Endodermal cell (in vitro differentiated cells): ENCODE measurements at regions not wholly inside any gene's neighbourhood (a gene's known extent, or its start where the extent isn't known, plus 50 kb on each side); places are given as distances from the start of the nearest gene placed in this dataset.
"Not testable (repeated sequence)": the region's sequence is repeated elsewhere in the genome, so short reads cannot be mapped to it uniquely, and the experiment has no call there.

ENCODE experiments used
- DNase-seq: peaks from one replicate; pipeline ENCODE4 v3.0.0-alpha.2; 2017
- H3K27ac ChIP-seq: 2 replicates; pipeline ENCODE4 v1.5.1; 2013; ENCODE audit warnings: mild to moderate bottlenecking, low read depth, low read length, moderate library complexity
- H3K27me3 ChIP-seq: 2 replicates; pipeline ENCODE4 v1.6.1; 2013; ENCODE audit warnings: mild to moderate bottlenecking, low read length, moderate library complexity; ENCODE audit not compliant: insufficient read depth, control insufficient read depth, poor library complexity, severe bottlenecking
- H3K36me3 ChIP-seq: 2 replicates; pipeline ENCODE4 v1.7.0; 2013; ENCODE audit warnings: mild to moderate bottlenecking, low read length, moderate library complexity; ENCODE audit not compliant: control insufficient read depth, insufficient read depth
- H3K4me1 ChIP-seq: one replicate; pipeline ENCODE4 v1.7.0; 2013; ENCODE audit warnings: low read length; ENCODE audit not compliant: control insufficient read depth, insufficient read depth
- H3K4me3 ChIP-seq: 2 replicates; pipeline ENCODE4 v1.5.1; 2013; ENCODE audit warnings: mild to moderate bottlenecking, low read length, moderate library complexity
- H3K9ac ChIP-seq: 2 replicates; pipeline ENCODE4 v1.6.1; 2013; ENCODE audit warnings: mild to moderate bottlenecking, low read length, moderate library complexity; ENCODE audit not compliant: poor library complexity, severe bottlenecking; ENCODE audit errors: extremely low read depth
- H3K9me3 ChIP-seq: 2 replicates; pipeline ENCODE4 v1.6.1; 2013; ENCODE audit warnings: mild to moderate bottlenecking, low read length, moderate library complexity; ENCODE audit not compliant: control insufficient read depth
- H3K27ac Mint-ChIP-seq: 2 replicates; pipeline ENCODE4 v1.8.0; 2020; ENCODE audit warnings: mixed read lengths
- H3K27me3 Mint-ChIP-seq: 2 replicates; pipeline ENCODE4 v1.8.0; 2021; ENCODE audit warnings: mild to moderate bottlenecking, mixed read lengths; ENCODE audit not compliant: insufficient read depth
- H3K36me3 Mint-ChIP-seq: 2 replicates; pipeline ENCODE4 v1.8.0; 2020; ENCODE audit warnings: low read depth, mixed read lengths
- H3K4me1 Mint-ChIP-seq: 2 replicates; pipeline ENCODE4 v1.8.0; 2020; ENCODE audit warnings: mixed read lengths
- H3K4me3 Mint-ChIP-seq: 2 replicates; pipeline ENCODE4 v1.8.0; 2020; ENCODE audit warnings: mild to moderate bottlenecking, moderate library complexity, mixed read lengths
- H3K9me3 Mint-ChIP-seq: 2 replicates; pipeline ENCODE4 v1.8.0; 2020; ENCODE audit warnings: mild to moderate bottlenecking, mixed read lengths
- WGBS, 2 experiments: methylation state at CpG; one replicate each; pipeline versions ENCODE4 v1.1.5 to v1.1.7; 2013; ENCODE audit warnings: missing lambda C conversion rate in 2 of 2, mixed read lengths in 1 of 2; ENCODE audit not compliant: insufficient coverage in 1 of 2, insufficient read length in 1 of 2; 5-methylcytosine and 5-hydroxymethylcytosine counted together
- TF ChIP-seq, protein P1 (sequence below): fragments of 200-600 bp; sonication (generic); conservative IDR thresholded peaks from 2 replicates; pipeline ENCODE4 v1.5.0; 2021; ENCODE audit warnings: antibody characterized with exemption, mild to moderate bottlenecking

DNA sequence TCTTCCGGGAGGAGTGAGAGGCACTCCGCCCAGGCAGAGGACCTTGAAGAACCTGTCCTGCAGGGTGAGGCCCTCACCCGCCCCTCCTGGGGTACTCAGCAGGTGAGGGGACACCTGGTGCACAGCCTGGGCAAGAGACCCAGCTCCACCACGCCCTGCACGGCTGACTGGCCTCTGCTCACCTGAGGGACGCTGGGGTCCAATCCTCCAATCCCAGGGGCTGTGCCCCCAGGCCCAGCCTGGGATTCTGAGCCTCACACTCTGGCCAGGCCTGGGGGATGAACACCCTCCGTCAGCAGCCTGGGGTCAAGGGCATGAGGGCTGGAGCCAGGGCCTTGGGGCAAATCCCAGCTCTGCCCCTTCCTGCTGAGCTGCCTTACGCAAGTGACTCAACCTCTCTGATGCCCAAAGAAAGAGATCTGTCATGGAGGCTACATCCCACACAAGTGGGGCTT, 149.9 kb upstream of the PTPN1 start:
- WGBS, 2 experiments, result 87 to 90% methylated on average over 6 to 8 of the region's 8 CpGs
- TF ChIP-seq, protein P1, sequence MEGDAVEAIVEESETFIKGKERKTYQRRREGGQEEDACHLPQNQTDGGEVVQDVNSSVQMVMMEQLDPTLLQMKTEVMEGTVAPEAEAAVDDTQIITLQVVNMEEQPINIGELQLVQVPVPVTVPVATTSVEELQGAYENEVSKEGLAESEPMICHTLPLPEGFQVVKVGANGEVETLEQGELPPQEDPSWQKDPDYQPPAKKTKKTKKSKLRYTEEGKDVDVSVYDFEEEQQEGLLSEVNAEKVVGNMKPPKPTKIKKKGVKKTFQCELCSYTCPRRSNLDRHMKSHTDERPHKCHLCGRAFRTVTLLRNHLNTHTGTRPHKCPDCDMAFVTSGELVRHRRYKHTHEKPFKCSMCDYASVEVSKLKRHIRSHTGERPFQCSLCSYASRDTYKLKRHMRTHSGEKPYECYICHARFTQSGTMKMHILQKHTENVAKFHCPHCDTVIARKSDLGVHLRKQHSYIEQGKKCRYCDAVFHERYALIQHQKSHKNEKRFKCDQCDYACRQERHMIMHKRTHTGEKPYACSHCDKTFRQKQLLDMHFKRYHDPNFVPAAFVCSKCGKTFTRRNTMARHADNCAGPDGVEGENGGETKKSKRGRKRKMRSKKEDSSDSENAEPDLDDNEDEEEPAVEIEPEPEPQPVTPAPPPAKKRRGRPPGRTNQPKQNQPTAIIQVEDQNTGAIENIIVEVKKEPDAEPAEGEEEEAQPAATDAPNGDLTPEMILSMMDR, result no peak
- Mint-ChIP-seq H3K4me1 (no peaks in the 10 kb centered on the region), H3K9me3 (no peaks in the 10 kb centered on the region), H3K4me3 (no peak overlapping the region), H3K27ac (no peak overlapping the region), H3K27me3 (no peaks in the 10 kb centered on the region), H3K36me3 (no peaks in the 10 kb centered on the region)
- no peak overlapping the region for H3K4me3 ChIP-seq
- H3K27me3 ChIP-seq, result no peaks in the 10 kb centered on the region
- no peak overlapping the region for H3K27ac ChIP-seq
- H3K36me3 ChIP-seq, result no peaks in the 10 kb centered on the region
- H3K4me1 ChIP-seq, result no peaks in the 10 kb centered on the region
- no peaks in the 10 kb centered on the region for H3K9me3 ChIP-seq
- DNase-seq, result no peak
- no peak overlapping the region for H3K9ac ChIP-seq

GRCh38 chr20:50360921-50361320, 149.3 kb upstream of the PTPN1 start:
- H3K9ac ChIP-seq, result no peak overlapping the region
- TF ChIP-seq, protein P1, result no peak
- H3K4me3 ChIP-seq, result no peak overlapping the region
- H3K27me3 Mint-ChIP-seq, result no peaks in the 10 kb centered on the region
- WGBS, 2 experiments, result 85 to 100% methylated on average over 1 to 8 of the region's 8 CpGs
- no peak overlapping the region for H3K27ac Mint-ChIP-seq
- no peak overlapping the region for H3K27ac ChIP-seq
- DNase-seq, result no peak
- H3K36me3 ChIP-seq, result no peaks in the 10 kb centered on the region
- H3K9me3 Mint-ChIP-seq, result no peaks in the 10 kb centered on the region
- H3K9me3 ChIP-seq, result no peaks in the 10 kb centered on the region
- H3K4me1 Mint-ChIP-seq, result no peaks in the 10 kb centered on the region
- H3K4me1 ChIP-seq, result no peaks in the 10 kb centered on the region
- no peak overlapping the region for H3K4me3 Mint-ChIP-seq
- no peaks in the 10 kb centered on the region for H3K27me3 ChIP-seq
- H3K36me3 Mint-ChIP-seq, result no peaks in the 10 kb centered on the region

- not testable (repeated sequence) for H3K27ac Mint-ChIP-seq
These were observed 148.0 kb upstream of the PTPN1 start for GRCh38 chr20:50362177-50362576.

DNA sequence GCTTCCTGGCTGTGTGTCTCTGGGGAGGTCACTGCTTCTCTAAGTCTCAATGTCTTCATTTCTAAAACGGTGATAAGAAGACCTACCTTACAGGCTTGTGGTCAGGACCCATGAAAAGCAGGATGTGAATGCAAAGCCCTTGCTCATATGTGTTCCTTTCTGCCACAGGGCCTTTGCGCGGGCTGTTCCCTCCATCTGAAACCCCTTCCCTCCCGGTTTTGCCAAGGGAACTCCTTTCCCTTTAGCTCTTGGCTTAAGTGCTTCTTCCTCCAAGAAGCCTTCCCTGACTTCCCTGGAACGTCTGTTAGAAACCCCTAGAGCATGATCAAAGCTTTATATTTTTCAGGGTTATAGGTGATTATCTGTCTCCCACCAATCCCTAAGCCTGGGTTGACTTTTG, 147.2 kb upstream of the PTPN1 start:
- H3K9ac ChIP-seq, result no peak overlapping the region
- DNase-seq, result no peak
- TF ChIP-seq, protein P1, result no peak
- no peaks in the 10 kb centered on the region for H3K36me3 Mint-ChIP-seq
- no peak overlapping the region for H3K4me3 Mint-ChIP-seq
- no peak overlapping the region for H3K4me3 ChIP-seq
- WGBS, 2 experiments, result 54 to 57% methylated on average over 5 of the region's 5 CpGs
- no peak overlapping the region for H3K27ac ChIP-seq
- no peaks in the 10 kb centered on the region for H3K9me3 ChIP-seq
- H3K36me3 ChIP-seq, result no peaks in the 10 kb centered on the region
- H3K4me1 Mint-ChIP-seq, result no peaks in the 10 kb centered on the region
- H3K9me3 Mint-ChIP-seq, result no peaks in the 10 kb centered on the region
- no peaks in the 10 kb centered on the region for H3K27me3 Mint-ChIP-seq
- H3K27ac Mint-ChIP-seq, result no peak overlapping the region
- no peaks in the 10 kb centered on the region for H3K4me1 ChIP-seq
- no peaks in the 10 kb centered on the region for H3K27me3 ChIP-seq

More at GRCh38 chr20:50362177-50362576, 148.0 kb upstream of the PTPN1 start:
- H3K4me1 ChIP-seq, H3K27me3 ChIP-seq, H3K9me3 Mint-ChIP-seq, H3K4me3 Mint-ChIP-seq, H3K9me3 ChIP-seq, H3K36me3 Mint-ChIP-seq, H3K27me3 Mint-ChIP-seq, H3K36me3 ChIP-seq, DNase-seq, H3K9ac ChIP-seq, H3K4me1 Mint-ChIP-seq, H3K4me3 ChIP-seq, H3K27ac ChIP-seq: not testable (repeated sequence)
- 85 to 100% methylated on average over 2 to 3 of the region's 6 CpGs for WGBS, 2 experiments
